ENCODE measurements at regions not wholly inside any gene's neighbourhood (a gene's known extent, or its start where the extent isn't known, plus 50 kb on each side); places are given as distances from the start of the nearest gene placed in this dataset.

DNA sequence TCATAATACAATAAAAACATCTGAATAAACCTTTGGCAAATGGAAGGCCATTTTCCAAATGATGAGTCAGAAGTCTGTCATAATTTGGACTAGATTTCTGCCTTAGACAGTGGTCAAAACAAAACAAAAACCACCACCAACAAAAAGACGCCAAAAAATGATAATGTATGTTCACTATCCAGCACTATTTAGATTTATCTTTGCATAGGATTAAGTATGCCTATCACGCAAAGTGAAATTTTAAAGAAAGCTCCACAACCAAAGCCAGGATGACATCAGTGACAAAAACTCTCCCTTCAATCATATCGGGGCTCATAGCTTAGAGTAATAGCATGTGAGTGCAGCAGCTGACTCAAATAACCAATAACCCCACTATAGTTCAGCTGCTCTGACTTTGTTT, 201.9 kb downstream of the MOXD1 start:
- TF ChIP-seq POLR2A (IDR thresholded peaks at IDR 0.05; ENCODE audit: low read depth, low read length) (no peak), POLR2AphosphoS5 (IDR thresholded peaks at IDR 0.05; ENCODE audit: low read depth, low read length) (no peak), TAF1 (IDR thresholded peaks at IDR 0.05; ENCODE audit: low read depth, low read length) (no peak)
